Liver (tissue), 3 donors: ENCODE measurements at regions not wholly inside any gene's neighbourhood (a gene's known extent, or its start where the extent isn't known, plus 50 kb on each side); places are given as distances from the start of the nearest gene placed in this dataset.

ENCODE experiments used
- EGR1 ChIP-seq, 2 donors: IDR thresholded peaks; 2 replicates each; pipeline ENCODE4 v1.6.1; 2016 to 2018; ENCODE audit warnings: antibody characterized with exemption in 2 of 2, low read depth in 2 of 2
- GABPA ChIP-seq, 2 donors: IDR thresholded peaks in 1 of 2; conservative IDR thresholded peaks in 1 of 2; 2 replicates each; pipeline ENCODE4 v1.6.1; 2016; ENCODE audit warnings: antibody characterized with exemption in 2 of 2, mild to moderate bottlenecking in 1 of 2, moderate library complexity in 1 of 2
- HNF4G ChIP-seq: IDR thresholded peaks from 2 replicates; pipeline ENCODE4 v1.6.1; 2016; ENCODE audit warnings: antibody characterized with exemption
- JUND ChIP-seq, 2 donors: IDR thresholded peaks; 2 replicates each; pipeline ENCODE4 v1.6.1; 2016; ENCODE audit warnings: antibody characterized with exemption in 2 of 2
- MAX ChIP-seq: IDR thresholded peaks from 2 replicates; pipeline ENCODE4 v1.6.1; 2016; ENCODE audit warnings: antibody characterized with exemption
- RAD21 ChIP-seq, 2 donors: IDR thresholded peaks; 2 replicates each; pipeline ENCODE4 v1.6.1; 2016; ENCODE audit warnings: antibody characterized with exemption in 2 of 2, mild to moderate bottlenecking in 2 of 2
- SP1 ChIP-seq: IDR thresholded peaks from 2 replicates; pipeline ENCODE4 v1.6.1; 2018; ENCODE audit warnings: antibody characterized with exemption, mild to moderate bottlenecking
- TAF1 ChIP-seq: conservative IDR thresholded peaks from 2 replicates; pipeline ENCODE4 v1.6.1; 2016; ENCODE audit warnings: antibody characterized with exemption, mild to moderate bottlenecking
- YY1 ChIP-seq: IDR thresholded peaks from 2 replicates; pipeline ENCODE4 v1.6.1; 2016; ENCODE audit warnings: antibody characterized with exemption, mild to moderate bottlenecking
- ZBTB33 ChIP-seq: IDR thresholded peaks from 2 replicates; pipeline ENCODE4 v1.6.1; 2016; ENCODE audit warnings: antibody characterized with exemption
- TF ChIP-seq, protein P1 (sequence below): fragments of 150-350 bp; IDR thresholded peaks from 2 replicates; pipeline ENCODE4 v1.5.1; 2017; ENCODE audit warnings: improper control_type of control experiment, low read depth, low read length; ENCODE audit not compliant: missing input control
- TF ChIP-seq, protein P2 (sequence below): IDR thresholded peaks from 2 replicates; pipeline ENCODE4 v1.6.1; 2016; ENCODE audit warnings: antibody characterized with exemption, mild to moderate bottlenecking
- TF ChIP-seq, protein P3 (sequence below): IDR thresholded peaks from 2 replicates; pipeline ENCODE4 v1.6.1; 2016; ENCODE audit warnings: antibody characterized with exemption
- donor health status: healthy.
- donor health status: healthy.

DNA sequence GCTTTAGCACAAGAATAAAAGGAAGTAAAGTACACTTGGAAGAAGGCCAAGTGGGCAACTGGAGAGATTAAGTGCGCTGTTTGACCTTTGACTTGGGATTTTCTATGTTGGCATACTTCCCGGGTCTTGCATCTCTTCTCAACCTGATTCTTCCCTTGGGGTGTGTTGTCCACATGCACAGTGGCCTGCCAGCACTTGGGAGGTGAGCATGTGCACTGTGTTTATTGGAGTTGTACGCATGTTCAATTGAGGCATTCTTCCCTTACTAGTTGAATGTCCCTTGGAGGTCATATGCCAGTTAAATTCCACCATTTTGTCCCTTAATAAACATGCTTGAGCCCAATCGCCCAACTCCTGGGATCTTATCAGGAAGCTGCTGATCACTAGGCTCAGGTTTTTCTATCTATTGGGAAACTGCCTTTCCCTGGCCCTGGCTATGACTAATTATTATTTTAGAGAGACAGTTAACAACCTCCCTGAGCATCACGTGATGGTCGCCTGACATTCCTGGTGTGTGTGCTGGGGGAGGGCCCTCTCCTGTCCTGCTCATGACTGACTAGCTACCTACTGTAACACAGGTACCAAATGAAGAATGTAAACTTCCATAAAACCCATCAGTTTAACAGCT, 62.5 kb upstream of the RAPGEF4 start:
- TF ChIP-seq, protein P1, sequence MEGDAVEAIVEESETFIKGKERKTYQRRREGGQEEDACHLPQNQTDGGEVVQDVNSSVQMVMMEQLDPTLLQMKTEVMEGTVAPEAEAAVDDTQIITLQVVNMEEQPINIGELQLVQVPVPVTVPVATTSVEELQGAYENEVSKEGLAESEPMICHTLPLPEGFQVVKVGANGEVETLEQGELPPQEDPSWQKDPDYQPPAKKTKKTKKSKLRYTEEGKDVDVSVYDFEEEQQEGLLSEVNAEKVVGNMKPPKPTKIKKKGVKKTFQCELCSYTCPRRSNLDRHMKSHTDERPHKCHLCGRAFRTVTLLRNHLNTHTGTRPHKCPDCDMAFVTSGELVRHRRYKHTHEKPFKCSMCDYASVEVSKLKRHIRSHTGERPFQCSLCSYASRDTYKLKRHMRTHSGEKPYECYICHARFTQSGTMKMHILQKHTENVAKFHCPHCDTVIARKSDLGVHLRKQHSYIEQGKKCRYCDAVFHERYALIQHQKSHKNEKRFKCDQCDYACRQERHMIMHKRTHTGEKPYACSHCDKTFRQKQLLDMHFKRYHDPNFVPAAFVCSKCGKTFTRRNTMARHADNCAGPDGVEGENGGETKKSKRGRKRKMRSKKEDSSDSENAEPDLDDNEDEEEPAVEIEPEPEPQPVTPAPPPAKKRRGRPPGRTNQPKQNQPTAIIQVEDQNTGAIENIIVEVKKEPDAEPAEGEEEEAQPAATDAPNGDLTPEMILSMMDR = no peak
- no peak for TF ChIP-seq SP1
- no peak for TF ChIP-seq TAF1
- no peak for TF ChIP-seq EGR1 (IDR thresholded peaks at IDR 0.05; ENCODE audit: low read depth in 2 of 2)
- TF ChIP-seq, protein P2, sequence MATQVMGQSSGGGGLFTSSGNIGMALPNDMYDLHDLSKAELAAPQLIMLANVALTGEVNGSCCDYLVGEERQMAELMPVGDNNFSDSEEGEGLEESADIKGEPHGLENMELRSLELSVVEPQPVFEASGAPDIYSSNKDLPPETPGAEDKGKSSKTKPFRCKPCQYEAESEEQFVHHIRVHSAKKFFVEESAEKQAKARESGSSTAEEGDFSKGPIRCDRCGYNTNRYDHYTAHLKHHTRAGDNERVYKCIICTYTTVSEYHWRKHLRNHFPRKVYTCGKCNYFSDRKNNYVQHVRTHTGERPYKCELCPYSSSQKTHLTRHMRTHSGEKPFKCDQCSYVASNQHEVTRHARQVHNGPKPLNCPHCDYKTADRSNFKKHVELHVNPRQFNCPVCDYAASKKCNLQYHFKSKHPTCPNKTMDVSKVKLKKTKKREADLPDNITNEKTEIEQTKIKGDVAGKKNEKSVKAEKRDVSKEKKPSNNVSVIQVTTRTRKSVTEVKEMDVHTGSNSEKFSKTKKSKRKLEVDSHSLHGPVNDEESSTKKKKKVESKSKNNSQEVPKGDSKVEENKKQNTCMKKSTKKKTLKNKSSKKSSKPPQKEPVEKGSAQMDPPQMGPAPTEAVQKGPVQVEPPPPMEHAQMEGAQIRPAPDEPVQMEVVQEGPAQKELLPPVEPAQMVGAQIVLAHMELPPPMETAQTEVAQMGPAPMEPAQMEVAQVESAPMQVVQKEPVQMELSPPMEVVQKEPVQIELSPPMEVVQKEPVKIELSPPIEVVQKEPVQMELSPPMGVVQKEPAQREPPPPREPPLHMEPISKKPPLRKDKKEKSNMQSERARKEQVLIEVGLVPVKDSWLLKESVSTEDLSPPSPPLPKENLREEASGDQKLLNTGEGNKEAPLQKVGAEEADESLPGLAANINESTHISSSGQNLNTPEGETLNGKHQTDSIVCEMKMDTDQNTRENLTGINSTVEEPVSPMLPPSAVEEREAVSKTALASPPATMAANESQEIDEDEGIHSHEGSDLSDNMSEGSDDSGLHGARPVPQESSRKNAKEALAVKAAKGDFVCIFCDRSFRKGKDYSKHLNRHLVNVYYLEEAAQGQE = no peak
- TF ChIP-seq, protein P3, sequence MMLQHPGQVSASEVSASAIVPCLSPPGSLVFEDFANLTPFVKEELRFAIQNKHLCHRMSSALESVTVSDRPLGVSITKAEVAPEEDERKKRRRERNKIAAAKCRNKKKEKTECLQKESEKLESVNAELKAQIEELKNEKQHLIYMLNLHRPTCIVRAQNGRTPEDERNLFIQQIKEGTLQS = no peak
- TF ChIP-seq MAX = no peak
- peak; percentile 4 for TF ChIP-seq HNF4G
- peak in 1 of 2 donors; percentile 22 for TF ChIP-seq RAD21 (IDR thresholded peaks at IDR 0.05)
- TF ChIP-seq JUND (IDR thresholded peaks at IDR 0.05) = no peak
- TF ChIP-seq GABPA (IDR thresholded peaks at IDR 0.05 in 1 of 2, conservative IDR thresholded peaks at IDR 0.05 in 1 of 2) = no peak
- TF ChIP-seq YY1 = peak; percentile 44
- TF ChIP-seq ZBTB33 = no peak
